Urothelium cell line (cell line): ENCODE measurements at regions not wholly inside any gene's neighbourhood (a gene's known extent, or its start where the extent isn't known, plus 50 kb on each side); places are given as distances from the start of the nearest gene placed in this dataset.

Experiments
- DNase-seq: peaks from one replicate; pipeline ENCODE4 v3.0.0; 2011; ENCODE audit warnings: low spot score, mixed read lengths
- FAIRE-seq: peaks from 2 replicates; lab custom pipeline; 2011; peaks lifted over from hg19 to GRCh38; lab: Jason Lieb, UNC

DNA sequence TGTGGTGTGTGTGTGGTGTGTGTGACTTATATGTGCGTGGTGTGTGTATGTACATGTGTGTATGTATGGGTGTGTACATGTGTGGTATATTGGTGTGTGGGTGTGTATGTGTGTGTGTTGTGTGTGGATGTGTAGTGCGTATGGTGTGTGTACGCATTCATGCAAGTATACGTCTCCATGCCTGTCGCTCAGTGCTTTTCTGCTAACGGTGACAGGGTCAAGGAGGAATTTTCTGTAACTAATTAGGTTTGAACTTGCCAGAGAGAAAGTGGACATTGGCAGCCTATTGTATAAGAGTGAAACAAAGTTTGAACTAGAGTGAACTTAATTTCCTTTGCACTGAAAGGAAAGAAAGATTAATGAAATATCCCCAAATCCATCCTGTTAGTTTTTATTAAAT is 120.9 kb upstream of the GSC start:
- no peak for DNase-seq
- FAIRE-seq = no peak

DNA sequence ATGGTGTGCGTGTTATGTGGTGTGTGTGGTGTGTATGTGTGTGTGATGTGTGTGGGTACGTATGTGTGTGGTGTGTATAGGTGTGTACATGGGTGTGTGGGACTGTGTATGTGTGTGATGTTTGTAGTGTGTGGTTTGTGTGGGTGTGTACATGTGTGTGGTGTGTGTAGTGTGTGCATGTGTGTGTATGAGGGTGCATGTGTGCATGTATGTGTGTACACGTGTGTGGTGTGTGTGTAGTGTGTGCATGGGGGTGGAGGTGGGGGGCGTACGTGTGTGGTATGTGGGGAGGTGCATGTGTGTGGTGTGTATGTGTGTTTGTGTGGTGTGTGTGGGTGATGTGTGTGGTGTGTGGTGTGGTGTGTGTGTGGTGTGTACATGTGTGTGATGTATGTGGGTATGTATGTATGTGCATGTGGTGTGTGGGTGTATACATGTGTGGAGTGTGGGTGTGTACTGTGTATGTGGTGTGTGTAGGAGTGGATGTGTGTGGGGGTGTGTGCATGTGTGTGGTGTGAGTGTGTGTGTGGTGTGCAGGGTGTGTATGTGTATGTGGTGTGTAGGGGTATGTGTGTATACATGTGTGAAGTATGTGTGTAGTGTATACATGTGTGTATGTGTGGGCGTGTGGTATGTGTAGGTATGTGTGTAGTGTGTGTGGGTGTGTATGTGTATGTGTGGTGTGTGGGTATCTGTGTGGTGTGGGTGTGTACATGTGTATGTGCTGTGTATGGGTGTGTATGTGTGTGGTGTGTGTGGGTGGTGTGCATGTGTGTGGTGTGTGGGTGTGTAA is 119.8 kb upstream of the GSC start:
- FAIRE-seq (peak; percentile 98), DNase-seq (no peak)

GRCh38 chr14:94888121-94888520 is 118.2 kb upstream of the GSC start:
- no peak for FAIRE-seq
- DNase-seq = no peak

GRCh38 chr14:94887591-94887990 is 117.7 kb upstream of the GSC start:
- FAIRE-seq = no peak

GRCh38 chr14:94886931-94887330 is 117.0 kb upstream of the GSC start:
- FAIRE-seq (no peak), DNase-seq (no peak)

More at GRCh38 chr14:94887591-94887990, 117.7 kb upstream of the GSC start:
- DNase-seq = no peak

DNA sequence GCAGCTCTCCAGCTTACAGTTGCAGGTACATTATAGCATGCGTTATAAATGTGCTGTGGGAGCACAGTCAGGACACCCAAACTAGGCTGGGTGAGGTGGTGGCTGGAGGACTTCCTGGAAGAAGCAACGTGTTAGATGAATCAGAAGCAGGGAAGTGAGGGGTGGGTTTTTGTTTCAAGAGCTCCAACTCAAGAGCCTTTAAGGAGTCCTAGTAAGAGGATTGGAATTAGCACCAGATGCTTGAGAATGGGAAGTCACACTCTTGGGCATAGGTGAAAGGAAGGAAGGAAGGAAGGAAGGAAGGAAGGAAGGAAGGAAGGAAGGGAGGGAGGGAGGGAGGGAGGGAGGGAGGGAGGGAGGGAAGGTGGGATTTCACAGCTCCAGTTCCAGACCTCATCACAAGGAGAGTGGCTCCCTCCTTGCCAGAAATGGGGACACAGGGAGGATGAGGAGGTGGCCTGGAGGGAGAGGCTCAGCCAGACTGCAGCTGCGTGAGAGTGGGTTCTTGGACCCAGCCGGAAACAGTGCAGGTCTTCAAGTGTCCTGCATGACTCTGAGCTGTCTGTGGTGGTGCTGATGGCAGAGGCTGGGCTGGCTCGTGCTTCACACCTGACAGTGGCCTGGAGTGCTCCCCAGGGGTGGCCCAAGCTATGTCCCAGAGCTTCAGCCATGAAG is 115.7 kb upstream of the GSC start:
- FAIRE-seq (no peak), DNase-seq (no peak)

- FAIRE-seq (no peak), DNase-seq (no peak)
Observed at GRCh38 chr14:94884616-94885230, 114.8 kb upstream of the GSC start.

GRCh38 chr14:94882401-94882800 is 112.5 kb upstream of the GSC start:
- no peak for FAIRE-seq
- DNase-seq = no peak

GRCh38 chr14:94880876-94881275 is 111.0 kb upstream of the GSC start:
- DNase-seq = no peak

DNA sequence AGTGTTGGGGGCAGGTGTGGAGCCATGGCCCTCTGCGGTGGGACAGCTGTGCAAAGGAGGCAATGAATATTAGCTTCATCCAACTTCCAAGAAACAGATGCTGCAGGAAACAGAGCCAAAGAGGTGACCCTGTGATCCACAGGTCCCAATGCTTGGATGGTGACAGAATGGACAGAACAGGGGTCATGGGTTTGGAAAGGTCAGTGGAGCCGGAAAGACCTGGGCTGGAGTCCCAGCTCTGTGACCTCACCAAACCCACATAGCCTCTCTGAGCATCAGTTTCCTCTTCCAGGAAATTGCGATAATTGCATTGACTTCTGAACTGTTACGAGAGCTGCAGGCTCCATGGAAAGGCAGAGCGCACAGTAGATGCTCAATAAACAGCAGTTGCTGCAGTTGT is 110.2 kb upstream of the GSC start:
- DNase-seq (no peak), FAIRE-seq (no peak)

More at GRCh38 chr14:94880876-94881275, 111.0 kb upstream of the GSC start:
- no peak for FAIRE-seq

GRCh38 chr14:94879537-94879936 is 109.6 kb upstream of the GSC start:
- DNase-seq (no peak), FAIRE-seq (no peak)

DNA sequence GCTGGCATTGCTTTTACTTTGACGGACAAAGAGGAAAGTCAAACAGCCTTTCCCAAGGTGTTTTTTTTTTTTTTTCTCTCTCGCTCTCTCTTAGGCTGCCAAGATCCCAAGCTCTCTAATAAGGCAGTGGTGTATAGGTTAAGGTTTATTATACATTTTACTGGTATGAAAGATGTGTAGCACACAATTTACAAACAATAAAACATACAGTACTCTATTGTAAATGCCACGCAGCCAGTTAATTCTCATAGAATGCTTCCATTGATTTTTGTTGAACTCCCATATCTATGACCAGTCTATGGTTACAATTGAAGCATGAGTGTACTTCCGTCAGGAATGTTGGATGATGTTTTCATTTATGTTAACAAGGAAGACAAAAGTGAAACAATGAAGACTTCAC is 106.4 kb upstream of the GSC start:
- FAIRE-seq (no peak), DNase-seq (no peak)

GRCh38 chr14:94875256-94875655 is 105.3 kb upstream of the GSC start:
- DNase-seq = no peak
- FAIRE-seq = no peak

- no peak for FAIRE-seq
Observed at GRCh38 chr14:94868772-94869072, 98.8 kb upstream of the GSC start.

GRCh38 chr14:94867946-94868771 is 98.2 kb upstream of the GSC start:
- DNase-seq (peak; percentile 71), FAIRE-seq (no peak)

More at GRCh38 chr14:94868772-94869072, 98.8 kb upstream of the GSC start:
- no peak for DNase-seq

DNA sequence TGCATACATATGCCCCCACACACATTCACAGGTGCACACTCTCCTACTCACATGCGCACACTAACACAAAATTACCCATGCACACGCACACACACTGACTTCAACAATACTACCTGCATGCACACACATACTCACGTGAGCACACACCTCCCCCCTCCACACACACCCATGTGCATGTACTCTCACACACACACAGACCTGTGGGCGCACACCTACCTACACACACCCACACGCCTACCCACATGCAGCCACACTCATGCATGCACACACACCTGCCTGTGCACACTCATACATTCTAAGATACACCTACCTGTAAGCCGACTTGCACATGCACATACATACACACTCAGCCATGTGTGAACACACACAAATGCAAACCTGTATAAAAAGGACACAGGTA is 97.3 kb upstream of the GSC start:
- DNase-seq = no peak

DNA sequence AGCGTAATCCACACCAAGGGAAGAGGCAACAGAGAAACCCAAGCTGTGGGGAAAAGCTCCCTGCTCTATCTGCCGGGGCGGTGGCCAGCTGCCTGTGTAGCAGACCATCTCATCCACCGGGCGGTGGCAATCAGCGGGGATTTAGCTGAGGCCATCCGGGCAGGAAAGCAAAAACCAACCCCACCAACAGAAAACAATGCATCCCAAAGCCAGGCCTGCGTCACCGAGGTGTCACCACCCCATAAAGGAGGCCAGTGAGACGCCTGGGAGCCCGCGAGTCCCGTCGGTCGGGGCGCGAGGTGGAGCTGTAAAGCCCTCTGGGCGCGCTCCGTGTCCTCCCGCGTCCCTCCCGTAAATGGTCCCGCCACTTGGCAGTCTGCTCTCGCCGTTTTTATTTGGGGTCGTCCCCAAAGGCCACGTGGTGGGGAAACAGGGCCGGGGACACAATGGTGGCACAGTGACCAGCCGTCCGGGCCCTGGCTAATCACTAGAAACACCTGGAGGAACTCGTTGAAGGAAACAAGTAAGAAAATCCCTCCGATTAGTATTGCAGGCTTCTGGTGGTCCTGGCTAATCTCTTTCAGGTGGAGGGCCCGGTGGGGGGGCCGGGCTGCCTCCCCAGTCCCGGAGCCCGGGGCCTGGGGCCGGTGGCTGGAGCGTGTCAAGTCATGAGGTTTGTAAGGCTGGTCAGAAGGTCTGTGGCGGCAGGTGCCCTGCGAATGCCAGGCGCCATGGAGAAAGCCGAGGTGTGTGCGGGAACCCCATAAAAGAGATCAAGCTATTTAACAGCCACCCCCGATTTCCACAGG is 94.7 kb upstream of the GSC start:
- FAIRE-seq (no peak), DNase-seq (no peak)

More for the DNA sequence above, 97.3 kb upstream of the GSC start:
- FAIRE-seq = peak; percentile 75

DNA sequence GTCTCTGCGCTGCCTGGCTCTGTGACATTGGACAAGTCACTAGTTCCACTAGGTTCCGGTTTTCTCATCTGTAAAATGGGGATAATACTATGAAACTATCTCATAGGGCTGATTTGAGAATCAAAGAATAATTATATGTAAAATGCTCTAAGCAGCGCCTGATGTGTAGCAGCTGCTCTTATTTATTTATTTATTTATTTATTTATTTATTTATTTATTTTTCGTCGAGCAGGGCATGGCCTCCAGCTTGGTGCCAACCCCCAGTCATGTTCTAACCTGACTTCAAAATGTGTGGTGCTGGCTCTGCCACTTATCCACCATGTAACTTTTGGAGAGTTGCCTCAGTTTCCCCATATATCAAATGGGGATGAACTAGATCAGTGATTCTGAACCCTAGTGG is 93.5 kb upstream of the GSC start:
- no peak for DNase-seq
- no peak for FAIRE-seq

GRCh38 chr14:94857950-94858349 is 88.0 kb upstream of the GSC start:
- no peak for DNase-seq
- no peak for FAIRE-seq

DNA sequence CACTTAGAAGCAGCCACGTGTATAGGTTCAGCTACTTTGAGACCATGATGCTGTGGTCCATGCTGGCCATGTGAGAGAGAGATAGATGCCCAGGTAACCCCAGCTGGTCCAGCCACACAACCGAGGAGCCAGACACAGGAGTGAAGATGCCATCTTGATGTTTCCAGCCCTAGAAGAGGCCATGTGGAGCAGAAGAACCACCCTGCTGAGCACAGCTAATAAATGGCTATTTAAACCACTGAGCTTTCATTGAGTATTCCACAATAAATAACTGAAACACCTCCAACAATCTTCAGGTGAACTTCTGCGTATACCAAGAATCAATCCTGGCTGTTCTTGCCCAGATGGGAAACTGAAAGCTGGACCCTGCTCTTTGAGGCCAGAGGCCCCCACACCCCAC is 84.0 kb upstream of the GSC start:
- FAIRE-seq (no peak), DNase-seq (no peak)
